MM.1S (cell line): ENCODE measurements at regions not wholly inside any gene's neighbourhood (a gene's known extent, or its start where the extent isn't known, plus 50 kb on each side); places are given as distances from the start of the nearest gene placed in this dataset.

Source experiments
- CTCF ChIP-seq: fragments of 300-600 bp; sonication (generic); IDR thresholded peaks from 2 replicates; pipeline ENCODE4 v1.5.1; 2016; ENCODE audit warnings: antibody characterized with exemption, low read length, mixed read lengths
- EZH2 ChIP-seq: fragments of 300-600 bp; sonication (generic); optimal IDR thresholded peaks from 2 replicates; pipeline ENCODE3; 2017; ENCODE audit warnings: low read depth, mild to moderate bottlenecking, antibody characterized with exemption, low read length, mixed read lengths
- EZH2phosphoT487 ChIP-seq: fragments of 300-600 bp; sonication (generic); IDR thresholded peaks from 2 replicates; pipeline ENCODE4 v1.6.1; 2018; ENCODE audit warnings: antibody characterized with exemption, low read length

GRCh38 chr11:19392321-19392720, 151.6 kb upstream of the E2F8 start:
- no peak for TF ChIP-seq CTCF
- TF ChIP-seq EZH2phosphoT487, result no peak
- no peak for TF ChIP-seq EZH2
